CD4-positive, alpha-beta T cell treated with Interleukin-2 at 100 ng/mL for 4 hours (primary cell): ENCODE measurements at regions not wholly inside any gene's neighbourhood (a gene's known extent, or its start where the extent isn't known, plus 50 kb on each side); places are given as distances from the start of the nearest gene placed in this dataset.

Source experiments
- DNase-seq: peaks from one replicate; pipeline ENCODE4 v3.0.0-alpha.2; 2020; ENCODE audit warnings: low spot score

DNA sequence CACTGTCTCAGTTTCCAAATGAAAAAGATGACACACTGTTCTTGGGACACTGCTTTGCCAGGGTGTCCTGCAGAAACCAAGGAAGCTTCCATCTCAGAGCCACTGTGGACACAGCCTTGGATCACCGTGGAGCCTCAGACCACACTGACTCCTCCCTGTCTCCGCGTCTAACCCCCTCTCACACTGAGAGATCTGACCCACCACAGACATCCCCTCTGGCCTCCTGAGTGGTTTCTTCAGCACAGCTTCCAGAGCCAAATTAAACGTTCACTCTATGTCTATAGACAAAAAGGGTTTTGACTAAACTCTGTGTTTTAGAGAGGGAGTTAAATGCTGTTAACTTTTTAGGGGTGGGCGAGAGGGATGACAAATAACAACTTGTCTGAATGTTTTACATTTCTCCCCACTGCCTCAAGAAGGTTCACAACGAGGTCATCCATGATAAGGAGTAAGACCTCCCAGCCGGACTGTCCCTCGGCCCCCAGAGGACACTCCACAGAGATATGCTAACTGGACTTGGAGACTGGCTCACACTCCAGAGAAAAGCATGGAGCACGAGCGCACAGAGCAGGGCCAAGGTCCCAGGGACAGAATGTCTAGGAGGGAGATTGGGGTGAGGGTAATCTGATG, 113.4 kb upstream of the PKDCC start:
- DNase-seq: no peak

DNA sequence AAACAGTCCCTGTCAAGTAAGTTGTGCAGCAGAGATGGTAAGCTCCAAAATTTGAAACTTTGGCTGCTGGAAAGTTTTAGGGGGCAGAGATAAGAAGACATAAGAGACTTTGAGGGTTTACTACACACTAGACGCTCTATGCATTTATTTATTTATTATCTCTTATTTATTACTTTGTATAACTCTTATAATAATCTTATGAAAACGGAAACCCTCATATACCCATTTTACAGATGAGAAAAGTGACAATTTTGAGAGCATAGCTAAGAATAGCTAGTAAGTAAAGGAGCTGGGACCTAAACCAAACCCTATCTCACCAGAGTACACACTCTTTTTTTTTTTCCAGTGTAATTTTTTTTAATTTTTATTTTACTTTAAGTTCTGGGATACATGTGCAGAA, 112.8 kb upstream of the PKDCC start:
- DNase-seq: no peak

DNA sequence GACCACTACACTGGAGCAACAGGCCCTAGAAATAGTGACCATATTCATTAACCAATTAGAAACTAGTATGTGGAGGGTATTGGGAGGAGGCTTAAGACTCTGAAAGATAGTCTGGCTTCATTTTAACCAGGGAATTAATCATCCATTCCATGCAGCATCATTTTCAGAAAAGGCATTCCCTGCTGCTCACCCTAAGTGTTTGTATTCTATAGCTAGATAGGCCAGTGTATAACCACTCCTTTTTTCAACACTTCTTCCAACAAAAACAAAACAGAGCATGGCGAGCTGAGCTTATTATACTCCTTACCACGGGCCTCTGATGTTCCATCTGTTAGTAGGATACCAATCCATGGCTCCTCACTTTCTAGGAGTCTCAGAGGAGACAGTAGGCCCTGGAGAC, 112.0 kb upstream of the PKDCC start:
- no peak for DNase-seq

DNA sequence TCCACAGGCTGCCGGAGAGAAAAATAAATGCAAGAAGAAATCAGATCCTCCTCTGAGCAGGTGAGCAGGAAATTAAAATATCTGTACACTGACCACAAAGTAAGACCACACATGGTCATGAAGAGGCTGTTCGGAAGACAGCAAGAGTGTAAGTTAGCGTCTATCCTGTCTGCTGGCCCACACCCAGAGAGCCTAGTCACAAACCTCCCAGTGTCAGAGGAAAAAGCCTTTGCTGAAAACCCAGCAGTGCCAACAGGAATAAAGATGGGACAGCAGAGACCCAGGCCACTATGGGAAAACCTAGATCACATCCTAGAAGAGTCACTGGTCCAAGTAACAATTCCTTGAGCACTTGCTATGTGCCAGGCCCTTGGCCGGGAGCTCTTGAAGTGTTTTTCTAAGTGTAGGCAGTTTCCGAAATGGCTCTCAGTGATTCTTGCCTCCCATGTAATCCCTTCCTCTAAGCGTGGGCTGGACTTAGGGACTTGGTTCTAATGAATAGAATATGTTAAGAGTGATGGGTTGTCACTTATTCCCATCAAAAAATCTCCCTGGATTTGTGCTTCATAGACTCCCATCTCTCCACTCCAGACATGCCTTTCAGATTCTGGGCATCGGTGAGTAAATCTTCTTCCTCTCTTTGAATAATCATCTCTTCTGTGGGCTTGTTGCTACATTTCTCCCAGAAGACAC, 110.9 kb upstream of the PKDCC start:
- DNase-seq: no peak

DNA sequence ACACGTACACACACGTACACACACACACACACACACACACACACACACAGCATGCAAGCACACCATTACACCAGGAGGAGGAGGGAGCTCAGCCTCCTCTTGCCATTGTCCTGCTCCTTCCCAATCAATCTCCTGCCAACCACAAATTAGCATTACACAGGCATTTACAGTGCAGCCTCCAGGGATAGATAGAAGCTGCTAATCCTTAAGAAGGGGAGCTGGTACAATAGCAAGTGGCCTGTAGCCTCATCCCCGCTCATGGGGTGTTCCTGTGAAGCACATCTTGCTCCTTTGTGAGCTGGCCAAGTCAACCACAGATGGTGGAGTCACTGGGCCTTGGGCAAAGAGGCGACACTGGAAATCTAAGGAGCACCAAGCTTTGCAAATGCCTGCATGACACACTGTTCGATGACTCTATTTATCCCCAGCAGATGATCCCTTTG, 110.3 kb upstream of the PKDCC start:
- DNase-seq: no peak

DNA sequence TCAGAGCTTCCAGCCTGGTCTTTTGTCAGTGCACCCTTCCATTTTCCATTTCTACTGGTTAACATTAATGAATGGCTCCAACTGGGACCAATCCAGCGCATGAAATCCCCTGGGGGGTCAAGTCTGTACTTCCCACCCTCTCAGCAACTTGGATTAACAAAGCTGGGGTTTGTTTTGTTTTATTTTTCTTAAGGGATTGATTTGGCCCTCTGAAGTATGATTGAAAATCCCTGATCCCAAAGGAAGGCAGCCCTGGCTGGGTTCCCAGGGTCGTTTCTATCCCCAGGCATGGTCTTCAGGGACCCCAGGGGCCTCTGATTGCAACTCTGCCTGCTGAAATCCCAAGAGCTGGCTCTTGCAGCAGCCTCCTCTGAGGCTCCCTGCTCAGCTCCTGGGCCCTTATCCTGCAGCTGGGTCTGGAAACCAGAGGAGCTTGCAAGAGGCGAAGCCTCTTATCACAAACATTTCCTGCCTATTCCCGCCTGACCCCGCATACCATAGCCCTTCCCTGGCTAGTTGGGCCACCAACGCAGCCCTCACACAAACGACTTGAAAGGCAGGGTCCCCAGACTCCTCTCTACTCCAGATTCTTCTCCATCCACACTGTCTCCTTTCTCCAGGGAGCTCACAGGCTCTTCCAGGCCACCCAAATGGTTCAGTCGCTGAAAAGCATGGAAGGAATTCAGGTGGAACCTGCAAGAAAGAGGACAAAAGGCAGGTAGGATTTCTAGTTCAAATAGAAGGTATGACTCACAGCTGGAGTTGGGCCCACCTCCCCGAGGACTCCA, 109.7 kb upstream of the PKDCC start:
- no peak for DNase-seq

DNA sequence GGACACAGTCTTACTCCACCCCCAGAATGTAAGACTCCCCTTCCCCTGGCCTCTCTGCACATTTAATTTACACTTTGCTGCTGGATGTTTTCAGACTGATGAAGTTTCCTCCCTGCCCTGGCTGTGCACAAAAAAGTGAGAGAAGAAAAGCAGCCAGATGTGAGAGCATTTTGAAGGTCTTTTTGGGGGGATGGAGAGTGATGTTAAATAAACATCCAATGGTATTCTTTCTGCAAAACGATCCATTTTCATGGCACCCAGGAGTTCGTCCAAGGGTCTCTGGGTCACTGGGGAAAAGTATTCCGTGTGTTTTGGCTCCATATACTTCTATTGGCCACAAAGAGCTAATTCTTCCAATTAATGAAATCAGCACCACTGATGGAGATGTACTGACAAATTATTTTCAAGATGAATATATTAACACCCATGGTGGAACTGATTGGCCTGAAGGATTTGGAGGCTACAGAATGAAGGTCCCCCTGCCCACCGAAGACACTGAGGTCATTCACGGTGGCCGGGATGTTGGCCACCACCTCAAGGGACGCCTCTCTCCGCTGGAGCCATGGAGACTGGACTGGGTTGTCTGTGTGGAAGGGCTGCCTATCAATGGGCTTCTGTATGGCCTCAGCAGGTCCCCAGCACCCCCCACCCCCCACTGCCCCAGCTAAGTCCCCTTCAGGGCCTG, 107.6 kb upstream of the PKDCC start:
- no peak for DNase-seq

DNA sequence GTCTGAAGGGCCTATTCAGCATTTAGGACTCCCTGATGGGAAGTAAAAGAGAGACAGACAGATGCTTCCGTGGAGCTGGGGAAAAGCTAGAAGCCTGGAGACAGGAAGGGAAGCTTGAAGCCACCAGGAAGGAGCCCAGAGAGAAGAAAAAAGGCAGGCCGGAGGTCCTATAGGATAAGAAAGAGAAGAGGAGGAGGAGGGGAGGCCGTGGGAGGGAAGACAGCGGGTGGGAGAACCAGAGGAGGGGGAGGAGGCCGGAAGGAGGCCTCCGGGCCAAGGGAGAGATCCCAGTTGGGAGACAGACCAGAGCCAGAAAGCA, 107.1 kb upstream of the PKDCC start:
- DNase-seq: no peak

DNA sequence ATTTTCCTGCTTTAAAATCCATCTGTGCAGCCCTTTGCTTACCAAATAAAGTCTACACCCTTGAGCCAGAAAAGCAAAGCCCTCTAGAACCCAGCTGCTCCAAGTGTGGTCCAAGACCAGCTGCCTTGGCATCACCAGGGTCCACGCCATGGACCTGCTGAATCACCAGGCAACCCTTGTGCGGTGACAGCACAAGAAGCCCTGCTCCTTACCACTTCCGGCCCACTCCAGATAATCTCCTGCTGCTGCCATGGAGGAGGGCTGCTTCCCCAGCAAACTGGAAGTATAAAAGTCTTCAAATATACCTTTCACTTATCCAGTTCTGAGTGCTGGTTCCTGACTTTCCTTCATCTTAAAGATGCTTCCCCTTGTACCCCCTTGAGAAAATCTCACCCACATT, 106.0 kb upstream of the PKDCC start:
- no peak for DNase-seq

DNA sequence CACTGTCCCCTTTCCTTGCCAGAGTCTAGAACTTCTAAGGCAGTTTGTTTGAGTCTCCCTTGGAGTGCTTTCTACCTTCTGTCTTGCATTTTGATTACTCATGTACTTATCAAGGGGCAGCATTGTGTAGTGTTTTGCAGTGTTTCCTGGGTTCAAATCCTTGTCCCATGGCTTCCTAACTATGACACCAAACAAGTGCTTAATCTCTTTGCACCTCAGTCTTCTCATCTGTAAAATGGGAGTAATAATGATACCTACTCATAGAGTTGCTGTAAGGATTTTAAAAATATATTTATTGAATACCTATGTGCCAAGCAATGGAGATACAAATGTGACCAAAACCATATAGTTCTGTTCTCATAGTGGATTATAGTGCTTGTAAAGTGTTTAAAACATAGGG, 105.5 kb upstream of the PKDCC start:
- no peak for DNase-seq

DNA sequence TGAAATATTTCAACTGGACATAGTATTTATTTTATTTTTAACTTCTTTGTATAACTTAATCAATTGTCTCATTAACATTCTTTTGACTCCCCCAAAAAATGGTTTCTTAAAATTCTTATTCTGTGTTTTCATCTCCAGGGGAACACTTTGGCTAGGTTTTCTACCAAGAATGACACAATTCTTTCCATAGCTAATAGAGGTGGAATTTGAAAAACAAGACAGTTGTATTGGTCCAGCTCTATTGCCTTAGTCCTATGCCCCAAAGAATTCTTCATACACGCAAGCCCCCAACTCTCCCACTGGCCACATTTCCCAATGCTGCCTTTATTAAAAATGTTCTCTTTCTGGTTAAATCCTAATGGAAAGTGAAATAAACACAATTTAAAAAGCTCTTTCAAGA, 104.7 kb upstream of the PKDCC start:
- no peak for DNase-seq

DNA sequence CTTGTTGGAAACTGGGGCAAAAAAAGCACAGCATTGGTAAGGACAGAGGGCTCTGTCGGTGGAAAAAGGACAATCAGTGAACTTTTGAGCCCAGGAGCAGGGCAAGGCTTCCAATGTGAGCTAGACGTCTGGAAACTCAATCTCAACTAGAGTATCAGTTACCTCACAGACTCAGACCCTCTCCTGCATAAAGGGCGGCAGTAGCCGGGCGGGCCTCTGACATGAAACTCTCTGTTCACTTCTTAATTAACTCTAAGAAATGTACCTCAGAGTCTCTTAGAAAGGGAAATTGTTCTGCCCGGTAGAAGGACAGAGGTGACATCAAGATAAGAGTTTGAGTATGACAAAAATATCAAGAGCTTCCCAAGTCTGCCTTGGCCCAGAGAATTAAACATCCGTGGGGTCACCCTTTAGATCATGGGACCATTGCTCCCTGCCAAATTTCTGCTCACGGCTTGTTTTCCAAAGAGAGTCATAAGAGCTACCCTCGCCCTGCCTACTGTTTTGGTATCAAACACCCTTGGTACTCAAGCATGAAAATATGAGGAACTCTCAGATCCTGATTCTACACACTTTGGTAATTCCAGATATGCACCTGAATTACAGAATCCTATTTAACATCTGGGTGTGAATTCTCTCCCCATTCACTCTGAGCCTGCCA, 103.5 kb upstream of the PKDCC start:
- no peak for DNase-seq

DNA sequence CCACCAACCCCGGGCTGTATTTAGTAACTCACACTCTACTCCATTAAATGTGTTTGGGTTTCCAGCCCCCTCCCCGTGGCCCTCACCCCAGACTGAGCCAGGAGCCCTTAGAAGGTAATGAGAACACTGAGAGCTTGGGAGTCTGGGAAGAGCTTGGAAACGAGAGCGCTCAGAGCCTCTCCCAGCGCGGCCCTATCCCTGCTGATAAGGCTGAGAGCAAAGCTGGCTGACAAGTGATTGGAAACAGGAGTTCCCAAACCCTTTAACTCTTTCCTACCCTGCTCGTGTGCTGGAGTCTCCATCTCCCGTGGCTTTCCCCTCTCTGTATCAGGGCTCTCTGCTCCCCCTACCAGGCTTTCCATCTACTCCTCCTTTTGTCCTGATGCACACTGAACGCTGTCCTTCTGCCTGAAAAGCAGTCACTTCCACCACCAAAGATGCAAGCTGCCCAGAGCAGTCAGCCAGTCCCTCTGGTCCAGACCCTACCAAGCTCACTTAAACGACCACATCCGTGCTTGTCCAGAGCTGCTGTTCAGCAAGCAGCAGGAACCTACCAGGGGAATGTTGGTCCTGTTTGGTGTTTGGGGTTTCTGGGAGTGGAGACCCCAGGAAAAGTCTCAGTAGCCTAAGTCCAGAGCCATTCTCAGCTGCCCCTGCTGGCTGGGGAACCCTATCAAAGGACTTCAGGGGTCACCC, 100.0 kb upstream of the PKDCC start:
- DNase-seq: no peak

DNA sequence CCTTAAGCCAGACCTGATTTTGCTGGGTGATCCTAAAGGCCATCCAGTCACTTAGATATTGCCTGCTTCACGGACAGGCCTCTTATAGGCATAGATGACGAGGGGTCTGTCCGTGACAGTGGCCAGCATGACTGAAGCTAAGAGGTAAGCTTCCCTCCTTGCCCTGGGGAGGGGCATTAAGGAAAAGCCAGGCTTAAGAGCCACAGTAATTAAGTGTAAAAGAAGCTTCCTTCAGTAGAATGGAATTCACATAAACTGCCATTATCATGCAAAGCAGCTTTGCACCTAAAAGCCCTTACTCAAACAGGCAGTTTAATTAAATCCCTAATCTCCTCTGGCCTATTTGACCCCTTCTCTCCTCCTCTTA, 99.4 kb upstream of the PKDCC start:
- no peak for DNase-seq

DNA sequence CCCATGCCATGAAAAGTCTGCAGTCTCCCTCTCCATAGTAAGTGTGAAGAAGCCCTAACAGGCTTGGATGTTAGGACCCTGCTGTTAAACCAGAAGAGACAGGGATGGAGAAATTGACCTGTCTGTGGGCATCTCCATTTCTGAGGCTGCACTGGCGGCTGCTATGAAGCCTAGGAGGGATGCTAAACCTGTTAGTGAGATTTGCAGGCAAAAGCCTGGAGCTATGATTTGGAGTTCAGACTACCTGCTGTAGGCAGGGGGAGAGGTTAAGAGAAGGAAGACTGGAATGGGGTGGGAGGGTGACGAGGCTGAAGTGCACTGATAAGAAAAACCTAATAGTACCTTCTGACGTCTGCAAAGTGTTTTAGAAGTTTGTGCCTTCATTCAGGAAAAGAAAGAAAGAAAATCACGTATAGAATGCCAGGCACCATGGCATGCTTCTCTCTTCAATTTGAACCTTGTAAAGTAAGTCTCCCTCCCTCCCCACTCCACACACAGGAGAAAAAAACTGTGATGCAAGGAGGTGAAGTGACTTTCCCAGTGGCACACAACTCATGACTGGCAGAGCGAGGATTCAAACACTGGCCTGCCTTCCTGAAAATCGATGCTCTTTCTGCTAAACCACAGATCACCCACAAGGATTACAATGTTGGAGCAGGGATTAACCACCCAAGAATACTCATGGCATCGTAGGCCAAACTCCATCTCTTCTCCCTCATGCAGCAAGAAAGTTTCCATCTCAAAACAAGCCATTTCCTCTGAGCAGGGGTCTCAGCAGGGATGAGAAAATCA, 98.5 kb upstream of the PKDCC start:
- DNase-seq: no peak

DNA sequence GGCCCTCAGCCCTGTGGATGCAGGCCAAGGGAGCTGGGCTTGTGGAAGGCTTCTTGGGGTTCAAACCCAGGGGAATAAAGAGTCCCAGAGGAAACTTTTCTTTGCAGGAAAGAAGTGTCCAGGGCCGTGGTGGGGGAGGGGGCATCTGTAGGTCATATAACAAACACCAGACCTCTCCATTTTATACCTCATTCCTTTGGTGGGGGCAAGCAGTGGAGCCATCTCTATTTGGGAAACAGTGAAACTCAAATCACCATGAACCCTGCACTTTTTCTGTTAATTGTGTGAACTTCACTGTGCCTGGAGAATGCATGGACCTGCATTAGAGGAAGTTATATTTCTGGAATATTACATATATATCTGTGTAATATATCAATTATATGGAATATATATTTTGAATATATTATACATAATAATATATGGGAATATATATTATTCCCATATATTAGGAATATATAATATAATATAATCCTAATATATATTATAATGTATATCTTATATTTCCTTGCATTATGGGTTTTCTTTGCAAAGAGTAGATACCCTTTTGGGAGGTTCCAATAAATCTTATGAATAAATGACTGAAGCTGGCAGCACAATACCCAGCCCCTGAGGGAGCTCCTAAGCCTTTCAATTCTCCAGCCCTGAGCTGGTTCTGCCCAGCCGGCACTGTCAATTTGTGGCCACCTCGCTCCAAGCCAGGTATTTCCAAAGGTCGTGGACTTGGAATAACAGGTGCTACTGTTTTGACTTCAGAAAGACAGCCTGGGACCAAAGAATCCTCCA, 97.7 kb upstream of the PKDCC start:
- no peak for DNase-seq

DNA sequence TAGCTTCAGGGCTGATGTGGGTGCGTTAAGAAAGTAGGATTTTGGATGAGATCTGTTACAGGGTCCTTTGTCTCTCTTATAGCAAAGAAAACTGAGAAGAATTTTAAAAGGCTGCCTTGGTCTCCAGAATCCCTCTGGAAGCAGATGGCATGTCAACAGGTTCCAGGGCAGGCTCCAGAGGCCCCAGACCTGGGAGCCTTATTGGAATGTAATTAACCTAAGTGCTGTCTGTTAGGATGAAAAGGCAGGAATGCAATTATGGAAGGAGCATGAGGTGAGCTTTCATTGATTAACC, 97.2 kb upstream of the PKDCC start:
- no peak for DNase-seq

DNA sequence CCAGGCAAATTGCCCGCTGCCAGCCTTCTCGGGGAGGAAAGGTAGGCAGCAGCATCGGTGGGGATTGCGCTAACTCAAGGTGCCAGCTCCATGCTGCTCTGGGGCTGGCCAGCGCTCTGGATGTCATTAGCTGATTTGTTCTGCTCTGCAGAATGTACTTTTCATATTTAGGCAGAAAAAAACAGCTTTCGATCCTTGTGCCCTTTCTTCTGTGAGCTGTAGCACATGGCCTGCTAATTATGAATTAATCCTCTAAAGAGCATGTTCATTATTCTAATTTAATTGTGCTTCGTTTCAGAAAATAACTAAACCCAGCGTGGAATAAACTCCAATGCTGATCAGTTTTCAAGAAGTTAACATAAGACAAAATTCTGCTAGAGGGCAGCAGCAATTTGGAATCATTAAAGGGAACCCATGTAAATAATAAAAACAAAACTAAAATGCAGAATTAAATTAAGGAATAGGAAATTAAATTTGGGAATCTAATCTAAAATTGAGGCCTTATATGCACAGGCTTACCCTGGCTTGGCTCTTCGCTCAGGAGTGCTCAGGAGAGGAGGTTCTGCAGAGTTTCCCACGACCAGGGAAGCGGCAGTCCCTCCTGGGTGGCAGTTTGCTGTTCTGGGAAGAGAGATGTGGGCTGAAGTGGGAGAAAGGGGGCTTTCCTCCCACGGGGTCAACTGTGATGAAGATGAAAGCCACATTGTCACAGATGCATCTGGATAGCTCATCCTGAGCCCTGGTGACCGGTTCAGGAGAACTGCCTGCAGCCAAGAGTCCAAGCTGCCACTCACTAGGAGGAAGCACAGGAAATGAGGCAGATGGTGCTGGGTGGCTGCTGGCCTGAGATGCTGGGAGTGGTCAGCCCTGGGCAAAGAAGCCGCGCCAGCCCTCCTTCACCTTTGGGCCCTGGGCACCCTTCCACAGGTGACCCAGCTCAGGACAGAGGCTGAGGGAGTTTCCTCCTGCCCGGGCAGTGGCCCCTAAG, 93.2 kb upstream of the PKDCC start:
- no peak for DNase-seq
